ENCODE measurements at regions not wholly inside any gene's neighbourhood (a gene's known extent, or its start where the extent isn't known, plus 50 kb on each side); places are given as distances from the start of the nearest gene placed in this dataset.

GRCh38 chr2:107529146-107529545 lies 297.5 kb upstream of the RGPD4 start:
- TF ChIP-seq CTCF (conservative IDR thresholded peaks at IDR 0.05; ENCODE audit: low read depth in 2 of 2) (no peak), NANOG (IDR thresholded peaks at IDR 0.05; ENCODE audit: borderline replicate concordance) (no peak), EZH2phosphoT487 (IDR thresholded peaks at IDR 0.05; ENCODE audit: unreplicated experiment) (no peak), POLR2AphosphoS5 (IDR thresholded peaks at IDR 0.05; ENCODE audit: low read depth) (no peak), CREB1 (CRISPR knock-in tag; IDR thresholded peaks at IDR 0.05; ENCODE audit: low read depth) (no peak), ZNF331 (CRISPR knock-in tag; IDR thresholded peaks at IDR 0.05; ENCODE audit: low read depth) (no peak), REST (IDR thresholded peaks at IDR 0.05; ENCODE audit: unreplicated experiment) (no peak), EZH2 (IDR thresholded peaks at IDR 0.05; ENCODE audit: low read depth, unreplicated experiment) (no peak), ZNF462 (CRISPR knock-in tag; IDR thresholded peaks at IDR 0.05) (no peak), ZNF114 (CRISPR knock-in tag; IDR thresholded peaks at IDR 0.05) (no peak)
